GM21825 (cell line): ENCODE measurements at regions not wholly inside any gene's neighbourhood (a gene's known extent, or its start where the extent isn't known, plus 50 kb on each side); places are given as distances from the start of the nearest gene placed in this dataset.

Source experiments
- ATAC-seq: cut with Tn5 transposase; IDR thresholded peaks from one replicate; pipeline ENCODE4 v1.9.1; 2021; ENCODE audit warnings: mild to moderate bottlenecking, moderate library complexity; ENCODE audit not compliant: unreplicated experiment

DNA sequence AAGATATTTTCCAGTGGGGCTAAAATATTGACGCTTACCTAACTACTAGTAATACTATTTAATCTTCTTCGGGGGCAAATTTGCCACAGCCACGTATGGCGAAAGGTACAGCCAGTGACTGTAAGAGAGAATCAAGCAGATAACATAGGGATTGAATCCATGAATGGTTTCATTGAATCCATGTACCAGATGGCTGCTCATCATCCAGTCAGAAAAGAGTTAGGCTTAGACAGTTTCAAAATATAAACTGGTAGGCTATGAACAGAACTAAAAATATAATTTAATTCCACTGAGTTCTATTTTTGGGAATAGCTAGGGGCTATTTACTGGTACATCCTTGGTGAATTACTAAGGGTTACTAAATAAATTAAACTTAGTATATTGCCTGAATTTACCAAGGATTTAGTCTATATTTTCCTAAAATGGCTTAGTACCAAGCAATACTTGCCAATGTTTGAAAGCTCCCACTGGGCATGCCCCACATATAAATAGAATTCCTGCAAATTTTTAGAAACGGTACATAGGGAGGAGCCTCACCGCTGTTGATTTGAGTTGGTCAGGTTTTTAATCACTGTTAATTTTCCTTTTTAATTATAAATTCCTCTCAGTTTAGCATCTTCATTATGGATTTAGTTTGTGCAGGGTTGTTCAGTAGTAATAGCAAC, 55.8 kb upstream of the VLDLR start:
- ATAC-seq: no peak

DNA sequence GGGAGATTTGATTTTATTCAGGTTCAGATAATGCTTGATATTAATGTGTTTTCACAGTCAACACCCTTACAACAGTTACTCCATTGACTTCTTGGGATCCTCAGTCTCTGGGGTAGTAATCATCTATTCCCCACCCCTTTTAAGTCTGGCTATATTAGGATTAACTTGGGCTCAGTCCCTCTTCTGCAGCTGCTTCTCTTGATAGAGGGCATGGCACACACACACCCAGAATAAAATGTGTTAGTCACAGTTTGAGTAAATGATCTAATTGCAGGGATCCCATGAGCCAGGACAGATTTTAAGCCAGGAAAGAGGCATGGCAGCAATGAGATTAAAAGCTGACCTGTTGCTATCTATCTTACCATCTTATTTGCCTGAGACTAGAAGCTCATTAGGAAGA, 53.7 kb upstream of the VLDLR start:
- ATAC-seq: no peak

DNA sequence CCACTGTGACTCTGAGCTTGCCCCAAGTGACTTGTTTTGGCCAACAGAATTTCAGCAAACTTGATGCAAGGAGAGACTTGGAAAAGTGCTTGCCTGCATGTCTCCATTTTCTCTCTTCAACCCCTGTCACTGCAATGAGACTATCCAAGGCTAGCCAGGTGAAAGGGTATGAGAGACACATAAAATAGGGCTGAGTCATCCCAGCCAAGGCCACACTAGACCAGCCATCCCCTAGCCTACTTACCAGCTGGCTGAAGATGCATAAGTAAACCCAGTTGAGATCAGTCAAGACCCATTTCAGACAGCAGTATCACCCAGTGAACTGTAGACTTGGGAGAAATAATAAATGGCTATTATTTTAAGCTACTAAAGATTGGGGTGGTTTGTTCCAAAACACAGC, 52.9 kb upstream of the VLDLR start:
- ATAC-seq: no peak

DNA sequence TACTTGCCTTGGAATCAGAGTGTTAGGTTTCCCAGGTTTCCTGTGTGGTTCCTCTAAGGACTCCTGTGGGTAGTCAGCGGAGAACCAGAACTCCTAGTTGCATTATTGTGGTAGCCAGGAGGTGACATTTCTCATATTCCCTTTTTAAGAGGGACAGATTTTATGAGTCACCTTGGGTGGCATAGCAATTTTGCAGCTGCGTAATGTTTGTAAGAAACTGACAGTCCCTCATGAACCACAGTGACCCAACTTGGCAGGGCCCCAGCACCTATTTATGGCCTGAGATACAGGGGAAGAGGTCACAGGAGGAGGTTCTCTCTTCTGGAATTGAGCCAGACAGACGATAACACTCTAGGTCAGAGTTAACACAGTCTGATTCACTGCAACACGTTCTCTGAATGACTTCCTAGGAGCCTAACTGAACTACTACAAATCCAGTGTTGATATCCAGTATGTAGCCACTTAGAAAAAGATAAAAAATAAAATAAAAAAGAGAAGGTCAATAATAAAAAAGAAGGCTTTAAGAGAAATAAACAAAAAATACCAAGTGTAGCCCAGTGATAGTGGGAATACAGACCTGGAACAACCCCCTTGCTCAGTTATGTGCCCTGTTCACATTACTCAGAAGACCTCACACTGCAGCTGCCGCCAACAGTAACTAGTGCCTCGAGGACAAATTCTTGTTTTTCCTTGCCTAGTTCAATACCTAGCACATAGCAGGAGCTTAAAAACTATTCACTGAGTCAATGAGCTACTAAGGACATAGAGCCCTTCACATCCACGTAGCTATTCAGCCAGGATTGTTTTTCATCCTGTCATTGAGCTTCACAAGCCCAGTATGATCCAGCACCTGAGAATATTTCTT, 50.7 kb upstream of the VLDLR start:
- peak; percentile 89 for ATAC-seq
